NCI-H2171 (cell line): ENCODE measurements at regions not wholly inside any gene's neighbourhood (a gene's known extent, or its start where the extent isn't known, plus 50 kb on each side); places are given as distances from the start of the nearest gene placed in this dataset.

Experiments used
- DNase-seq: peaks from one replicate; lab custom pipeline; 2025; lab: John Stamatoyannopoulos, UW

GRCh38 chr13:47114030-47114429 lies 217.2 kb upstream of the HTR2A start:
- DNase-seq, result no peak

DNA sequence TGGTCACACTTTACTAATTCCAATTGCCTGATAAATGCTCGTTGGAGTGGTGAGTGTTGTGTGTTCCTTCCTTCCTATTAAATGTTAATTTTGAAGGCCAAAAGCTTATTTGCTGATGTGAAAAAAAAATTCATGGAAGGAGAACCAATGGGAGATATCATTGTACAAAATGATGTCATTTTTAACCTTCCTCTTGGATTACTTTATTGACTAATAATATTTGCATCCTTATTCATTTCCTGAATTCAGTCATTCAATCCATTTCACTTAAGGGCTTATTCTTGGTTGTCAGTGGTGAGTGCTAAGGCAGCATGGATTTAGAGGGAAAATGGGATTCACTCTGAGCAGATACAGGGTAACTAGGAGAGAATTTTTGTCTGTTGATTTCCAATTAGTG lies 216.0 kb upstream of the HTR2A start:
- DNase-seq, result no peak

DNA sequence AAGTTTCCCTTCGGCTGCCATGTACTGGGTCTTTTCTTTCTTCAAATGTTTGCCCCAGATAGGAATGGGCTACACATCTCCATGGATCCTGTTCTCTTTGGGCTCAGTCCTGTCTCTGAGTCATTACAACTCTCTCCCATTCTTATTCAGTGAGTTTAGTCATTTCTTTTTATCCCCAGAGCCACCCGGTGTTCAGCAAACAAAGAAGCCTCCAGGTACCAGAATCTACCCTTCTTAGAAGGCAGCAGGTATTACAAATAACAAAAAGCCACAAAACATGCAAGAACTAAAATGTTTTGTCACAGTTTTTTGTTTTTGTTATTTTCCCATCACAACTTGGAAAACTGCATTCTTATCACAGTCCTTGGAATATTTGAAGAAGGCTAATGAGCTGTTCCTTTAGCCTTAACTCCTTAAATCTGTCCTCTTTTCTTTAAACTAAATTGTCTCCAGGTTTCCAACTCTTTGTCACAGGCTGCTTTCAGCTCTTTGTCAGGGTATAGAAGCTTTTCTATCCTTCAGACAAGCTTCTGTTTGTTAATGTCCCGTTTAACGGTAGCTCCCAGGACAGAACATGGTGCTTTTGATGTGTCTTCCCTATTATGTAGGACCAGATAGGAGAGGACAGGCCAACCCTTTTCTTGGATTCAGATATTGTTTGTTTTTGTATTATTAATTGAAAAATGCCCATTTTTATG lies 215.5 kb upstream of the HTR2A start:
- DNase-seq, result no peak

DNA sequence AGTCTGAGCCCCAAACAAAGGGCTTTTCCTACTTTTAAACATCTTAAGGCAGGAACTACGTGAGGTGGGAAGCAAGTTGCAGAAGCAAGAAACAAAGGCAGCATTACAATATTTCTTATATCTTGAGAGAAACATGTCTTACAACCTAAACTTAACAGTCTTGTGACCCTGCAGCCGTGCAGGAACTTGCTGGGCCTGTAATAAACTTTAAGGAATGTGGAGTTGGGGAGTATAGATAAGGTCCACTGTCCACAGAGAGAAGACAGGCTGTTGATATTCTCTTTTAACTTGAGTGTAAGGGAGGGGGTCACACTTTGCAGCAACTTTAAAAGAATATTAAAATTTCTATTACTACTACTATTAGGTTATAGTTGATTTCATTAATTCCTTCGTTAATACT lies 214.6 kb upstream of the HTR2A start:
- no peak for DNase-seq

DNA sequence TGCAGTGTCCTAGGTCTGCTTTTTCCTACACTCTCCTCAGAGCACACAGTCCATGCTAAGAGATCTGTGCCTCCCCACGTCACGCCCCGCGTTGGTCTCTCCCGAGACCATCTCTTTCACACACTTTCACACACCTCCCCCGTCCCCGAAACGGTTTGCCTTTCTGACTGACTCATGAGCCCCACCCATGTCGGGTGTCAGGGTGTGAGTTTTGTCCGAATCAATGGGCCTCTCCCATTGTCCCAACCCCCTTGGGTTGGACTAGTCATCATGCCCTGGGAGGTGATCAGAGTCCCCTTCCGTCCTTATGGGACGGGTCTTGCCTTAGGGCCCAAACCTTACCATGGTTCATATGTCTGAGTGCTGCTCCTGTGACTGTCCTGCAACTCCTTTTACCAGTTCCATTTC lies 214.0 kb upstream of the HTR2A start:
- no peak for DNase-seq

DNA sequence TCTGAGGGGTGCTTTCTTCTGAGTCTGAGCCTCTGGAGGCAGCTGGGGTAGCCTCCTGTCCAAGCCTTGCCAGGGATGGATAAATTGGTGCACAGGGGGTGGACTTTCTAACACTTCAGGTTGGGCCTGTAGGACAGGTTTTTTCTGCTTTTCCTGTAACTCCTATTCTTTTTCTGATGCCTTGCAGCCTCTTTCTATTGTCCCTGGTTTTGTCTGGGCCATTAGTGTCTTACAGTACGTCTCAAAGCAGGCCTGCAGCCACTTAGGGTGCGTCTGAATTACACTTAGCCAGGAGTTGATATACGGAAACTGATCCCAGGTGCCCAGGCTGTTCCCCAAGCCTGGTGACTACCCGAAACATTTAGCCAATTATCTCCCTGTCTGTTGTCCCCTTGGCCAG lies 213.3 kb upstream of the HTR2A start:
- DNase-seq, result no peak

DNA sequence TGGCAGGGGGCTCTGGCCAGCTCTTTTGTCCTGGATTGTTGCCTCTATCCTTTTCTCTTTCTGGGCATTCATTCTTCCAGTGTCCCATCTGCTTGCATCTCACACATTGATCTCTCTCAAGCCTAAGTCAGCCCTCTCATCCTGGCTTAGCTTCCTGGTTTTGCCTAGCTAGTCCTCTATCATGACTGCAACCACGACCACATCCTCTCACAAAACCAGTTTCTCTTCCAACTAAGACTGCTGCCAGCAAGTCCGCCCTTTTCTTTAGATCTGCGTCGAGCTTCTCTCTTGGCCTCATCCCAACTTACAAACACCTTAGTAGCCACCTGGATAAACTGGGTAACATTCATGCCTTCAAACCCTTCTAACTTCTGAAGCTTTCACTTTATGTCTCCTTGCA lies 212.2 kb upstream of the HTR2A start:
- DNase-seq, result no peak

- no peak for DNase-seq
Observed at GRCh38 chr13:47100214-47100853, 203.5 kb upstream of the HTR2A start.

- no peak for DNase-seq
Observed at GRCh38 chr13:47094734-47095434, 198.0 kb upstream of the HTR2A start.

DNA sequence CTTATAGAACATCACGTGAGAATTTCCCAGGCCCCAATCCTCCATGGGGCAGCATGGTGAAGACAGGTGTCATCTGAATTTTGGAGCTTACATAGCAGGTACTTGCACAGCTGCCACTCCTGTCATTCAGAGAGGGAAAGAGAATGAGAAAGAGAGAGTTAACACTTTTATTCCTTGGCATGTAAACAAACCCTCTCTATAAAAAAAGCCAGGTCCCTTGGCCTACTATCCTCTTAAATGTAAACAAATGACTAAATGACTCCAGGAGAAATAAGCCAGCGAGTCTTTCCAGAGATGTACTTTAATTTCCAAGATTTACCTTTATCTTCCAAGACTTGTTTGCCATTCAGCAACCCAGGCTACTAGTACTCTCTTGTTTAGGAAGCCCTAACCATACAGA lies 195.3 kb upstream of the HTR2A start:
- DNase-seq, result no peak

- no peak for DNase-seq
Observed at GRCh38 chr13:47087841-47088240, 191.0 kb upstream of the HTR2A start.

GRCh38 chr13:47087241-47087640 lies 190.4 kb upstream of the HTR2A start:
- no peak for DNase-seq

DNA sequence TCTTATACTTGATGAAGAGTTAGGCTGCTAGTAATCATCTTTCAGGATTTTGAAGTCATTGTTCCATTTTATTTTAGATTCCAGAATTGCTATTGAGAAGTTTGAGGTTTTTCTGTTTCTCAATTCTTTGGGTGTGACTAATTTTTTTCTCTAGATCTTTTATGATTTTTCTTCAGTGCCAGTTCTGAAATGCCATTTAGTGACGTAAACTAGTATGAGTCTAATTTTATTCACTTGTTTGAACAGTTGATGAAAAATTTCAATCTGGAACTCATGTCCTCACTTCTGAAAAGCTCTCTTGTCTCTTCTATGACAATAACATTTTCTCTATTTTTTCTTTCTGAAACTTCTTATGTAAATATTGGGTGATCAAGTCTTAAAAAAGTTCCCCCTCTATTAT lies 188.5 kb upstream of the HTR2A start:
- no peak for DNase-seq

DNA sequence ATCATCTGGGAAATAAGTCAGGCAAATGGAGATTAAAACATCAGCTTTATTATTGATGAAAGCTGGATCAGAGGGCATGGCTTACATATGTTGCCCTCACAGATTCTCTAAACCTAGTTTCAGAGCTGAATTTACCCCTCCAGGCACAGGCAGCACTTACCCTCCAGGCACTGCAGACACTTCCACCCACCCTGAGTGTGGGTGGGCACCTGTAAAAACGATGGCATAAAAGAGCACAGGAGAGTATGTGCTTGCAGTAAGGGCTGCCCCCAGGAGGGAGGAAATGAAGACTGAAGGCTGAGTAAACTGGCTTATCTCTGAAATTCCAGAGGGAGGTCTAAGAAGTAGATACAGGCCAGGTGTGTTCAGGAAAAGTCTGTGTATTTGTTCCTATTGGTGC lies 185.0 kb upstream of the HTR2A start:
- no peak for DNase-seq

GRCh38 chr13:47081246-47081645 lies 184.4 kb upstream of the HTR2A start:
- DNase-seq, result no peak

- DNase-seq, result no peak
Observed at GRCh38 chr13:47080621-47081020, 183.8 kb upstream of the HTR2A start.

DNA sequence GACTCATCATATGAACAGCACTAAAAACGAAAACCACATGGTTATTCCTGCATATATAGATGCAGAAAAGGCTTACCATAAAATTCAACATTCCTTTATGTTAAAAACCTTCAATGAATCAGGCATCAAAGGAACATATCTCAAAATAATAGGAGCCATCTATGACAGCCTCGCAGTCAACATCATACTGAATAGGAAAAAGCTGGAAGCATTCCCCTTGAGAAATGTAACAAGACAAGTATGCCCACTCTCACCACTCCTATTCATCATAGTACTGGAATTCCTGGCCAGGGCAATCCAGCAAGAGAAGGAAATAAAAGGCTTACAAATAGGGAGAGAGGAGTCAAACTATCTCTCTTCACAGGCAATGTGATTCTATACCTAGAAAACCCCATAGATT lies 179.6 kb upstream of the HTR2A start:
- DNase-seq, result no peak

GRCh38 chr13:47069133-47069532 lies 172.3 kb upstream of the HTR2A start:
- no peak for DNase-seq

GRCh38 chr13:47067306-47067705 lies 170.5 kb upstream of the HTR2A start:
- no peak for DNase-seq

- DNase-seq, result no peak
Observed at GRCh38 chr13:47066226-47066625, 169.4 kb upstream of the HTR2A start.

DNA sequence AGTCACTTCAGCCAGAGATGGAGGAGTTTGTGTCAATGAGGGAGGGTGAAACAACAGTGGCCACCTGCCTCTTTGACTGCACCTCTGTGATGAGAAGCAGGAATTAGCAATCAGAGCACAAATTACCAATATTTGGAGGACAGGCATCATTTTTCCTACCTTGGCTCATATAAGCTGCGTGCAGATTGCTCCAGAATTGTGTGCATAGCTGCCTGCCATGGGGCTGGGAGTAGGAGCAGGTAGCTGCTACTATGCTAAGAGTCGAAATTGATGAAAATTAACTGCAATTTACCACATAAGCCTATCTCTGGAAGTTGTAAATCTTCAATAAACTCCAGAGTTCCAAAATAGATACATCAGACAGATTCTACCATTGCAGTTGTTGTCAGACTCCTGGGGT lies 167.5 kb upstream of the HTR2A start:
- no peak for DNase-seq

DNA sequence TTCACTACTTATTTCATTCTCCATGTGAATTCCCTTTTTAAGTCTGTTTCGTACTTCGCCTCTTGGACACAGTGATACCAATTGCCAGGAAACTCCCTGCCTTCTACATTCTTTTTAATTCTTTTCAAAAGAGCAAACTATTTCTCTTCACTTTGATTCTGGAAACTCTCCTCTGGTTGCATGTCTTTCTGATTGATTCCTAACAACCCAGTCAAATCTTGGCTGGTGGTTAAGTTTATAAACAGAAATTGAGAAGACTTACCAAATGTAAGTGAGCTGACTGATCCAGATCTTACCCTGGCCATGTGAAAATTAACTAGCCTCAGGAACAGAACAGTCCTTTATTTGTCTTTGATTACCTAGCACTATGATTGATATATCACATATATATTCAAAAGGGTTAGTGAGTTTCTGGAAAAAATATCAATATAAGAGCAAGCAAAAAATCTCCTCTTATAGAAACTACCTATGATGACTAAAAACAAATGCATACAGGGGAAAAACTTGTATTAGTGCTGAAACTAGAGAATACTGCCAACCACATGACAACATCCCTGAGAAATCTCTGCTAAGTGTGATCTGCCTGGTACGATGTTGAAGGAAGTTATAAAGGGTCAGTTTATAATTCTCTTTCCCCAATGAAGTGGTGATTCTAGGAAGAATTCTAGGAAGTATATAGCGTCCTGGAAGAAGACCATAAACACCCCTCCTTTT lies 152.6 kb upstream of the HTR2A start:
- DNase-seq, result no peak

GRCh38 chr13:47046706-47047105 lies 149.9 kb upstream of the HTR2A start:
- no peak for DNase-seq
